Kidney capillary endothelial cell (primary cell): ENCODE measurements at regions not wholly inside any gene's neighbourhood (a gene's known extent, or its start where the extent isn't known, plus 50 kb on each side); places are given as distances from the start of the nearest gene placed in this dataset.
"Not testable (repeated sequence)": the region's sequence is repeated elsewhere in the genome, so short reads cannot be mapped to it uniquely, and the experiment has no call there.

ENCODE experiments used
- DNase-seq: peaks from one replicate; pipeline ENCODE4 v3.0.0-alpha.2; 2018; ENCODE audit warnings: low spot score

GRCh38 chr14:40694023-40694422 is 912.7 kb upstream of the LRFN5 start:
- DNase-seq, result no peak

GRCh38 chr14:40691066-40691465 is 915.6 kb upstream of the LRFN5 start:
- DNase-seq, result no peak

GRCh38 chr14:40685764-40686163 is 920.9 kb upstream of the LRFN5 start:
- no peak for DNase-seq

- no peak for DNase-seq
Measured at GRCh38 chr14:40684328-40684727, 922.3 kb upstream of the LRFN5 start.

GRCh38 chr14:40682131-40682913 is 924.4 kb upstream of the LRFN5 start:
- DNase-seq, result no peak

GRCh38 chr14:40679256-40679655 is 927.4 kb upstream of the LRFN5 start:
- DNase-seq, result no peak

GRCh38 chr14:40677206-40677605 is 929.5 kb upstream of the LRFN5 start:
- not testable (repeated sequence) for DNase-seq

GRCh38 chr14:40674502-40674901 is 932.2 kb upstream of the LRFN5 start:
- DNase-seq, result no peak

GRCh38 chr14:40656311-40656710 is 950.4 kb upstream of the LRFN5 start:
- DNase-seq, result no peak

- no peak for DNase-seq
Measured at GRCh38 chr14:40652089-40652691, 954.5 kb upstream of the LRFN5 start.

GRCh38 chr14:40630471-40630870 is 976.2 kb upstream of the LRFN5 start:
- no peak for DNase-seq

- DNase-seq, result not testable (repeated sequence)
Measured at GRCh38 chr14:40629551-40630137, 977.0 kb upstream of the LRFN5 start.

GRCh38 chr14:40629144-40629543 is 977.5 kb upstream of the LRFN5 start:
- DNase-seq, result no peak

GRCh38 chr14:40623643-40624042 is 983.0 kb upstream of the LRFN5 start:
- DNase-seq, result no peak

- DNase-seq, result no peak
Measured at GRCh38 chr14:40618225-40618898, 988.3 kb upstream of the LRFN5 start.

GRCh38 chr14:40616579-40616978 is 990.1 kb upstream of the LRFN5 start:
- DNase-seq, result no peak

GRCh38 chr14:40601063-40601462 is 1005.6 kb upstream of the LRFN5 start:
- DNase-seq, result no peak

GRCh38 chr14:40599725-40600124 is 1007.0 kb upstream of the LRFN5 start:
- DNase-seq, result no peak

GRCh38 chr14:40581264-40581663 is 1025.4 kb upstream of the LRFN5 start:
- no peak for DNase-seq

GRCh38 chr14:40576880-40577478 is 1029.7 kb upstream of the LRFN5 start:
- DNase-seq, result peak; percentile 7

GRCh38 chr14:40574780-40575179 is 1031.9 kb upstream of the LRFN5 start:
- DNase-seq, result no peak

- no peak for DNase-seq
Measured at GRCh38 chr14:40525314-40525713, 1081.4 kb upstream of the LRFN5 start.
